SHP77 (cell line): ENCODE measurements at regions not wholly inside any gene's neighbourhood (a gene's known extent, or its start where the extent isn't known, plus 50 kb on each side); places are given as distances from the start of the nearest gene placed in this dataset.
"Not testable (repeated sequence)": the region's sequence is repeated elsewhere in the genome, so short reads cannot be mapped to it uniquely, and the experiment has no call there.

Experiments
- DNase-seq, 2 experiments: peaks; one replicate each; lab custom pipeline; 2025; lab: John Stamatoyannopoulos, UW

DNA sequence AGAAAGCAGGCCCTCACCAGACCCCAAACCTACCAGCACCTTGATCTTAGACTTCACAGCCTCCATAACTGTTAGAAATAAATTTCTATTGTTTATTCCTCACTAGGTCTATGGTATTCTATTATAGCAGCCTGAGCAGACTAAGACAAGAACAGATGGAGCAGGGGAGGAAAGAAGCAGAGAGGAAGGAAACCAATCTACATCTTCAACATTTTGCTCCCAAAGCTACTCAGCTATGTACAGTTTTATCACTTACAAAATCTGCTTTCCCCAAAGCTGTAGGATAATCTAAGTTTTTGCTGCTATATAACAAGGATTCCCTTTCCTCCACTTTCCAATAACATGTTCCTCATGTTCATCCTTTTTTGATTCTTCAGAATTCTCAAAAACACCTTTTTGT, 274.4 kb upstream of the CHAC2 start:
- DNase-seq = no peak

GRCh38 chr2:53490659-53491058, 276.9 kb upstream of the CHAC2 start:
- peak; percentile 98 for DNase-seq

DNA sequence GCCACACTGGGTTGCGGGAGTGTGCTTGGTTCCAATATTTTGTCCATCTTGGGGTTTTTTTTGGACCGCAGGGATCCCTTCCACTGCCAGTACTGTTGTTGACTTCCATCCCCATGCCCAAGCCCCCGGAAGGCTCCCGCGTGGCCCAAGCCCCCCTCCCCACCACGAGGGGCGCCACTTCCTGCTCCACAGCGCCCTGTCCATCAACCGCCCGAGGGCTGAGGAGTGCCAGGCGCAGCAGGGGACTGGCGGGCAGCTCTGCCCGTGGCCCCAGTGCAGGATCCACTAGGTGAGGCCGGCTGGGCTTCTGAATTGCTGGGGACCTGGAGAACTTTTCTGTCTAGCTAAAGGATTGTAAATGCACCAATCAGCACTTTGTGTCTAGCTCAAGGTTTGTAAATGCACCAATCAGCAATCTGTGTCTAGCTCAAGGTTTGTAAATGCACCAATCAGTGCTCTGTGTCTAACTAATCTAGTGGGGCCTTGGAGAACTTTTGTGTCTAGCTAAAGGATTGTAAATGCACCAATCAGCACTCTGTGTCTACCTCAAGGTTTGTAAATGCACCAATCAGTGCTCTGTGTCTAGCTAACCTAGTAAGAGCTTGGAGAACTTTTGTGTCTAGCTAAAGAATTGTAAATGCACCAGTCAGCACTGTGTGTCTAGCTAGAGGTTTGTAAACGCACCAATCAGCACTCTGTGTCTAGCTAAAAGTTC, 281.3 kb upstream of the CHAC2 start:
- DNase-seq = not testable (repeated sequence)

DNA sequence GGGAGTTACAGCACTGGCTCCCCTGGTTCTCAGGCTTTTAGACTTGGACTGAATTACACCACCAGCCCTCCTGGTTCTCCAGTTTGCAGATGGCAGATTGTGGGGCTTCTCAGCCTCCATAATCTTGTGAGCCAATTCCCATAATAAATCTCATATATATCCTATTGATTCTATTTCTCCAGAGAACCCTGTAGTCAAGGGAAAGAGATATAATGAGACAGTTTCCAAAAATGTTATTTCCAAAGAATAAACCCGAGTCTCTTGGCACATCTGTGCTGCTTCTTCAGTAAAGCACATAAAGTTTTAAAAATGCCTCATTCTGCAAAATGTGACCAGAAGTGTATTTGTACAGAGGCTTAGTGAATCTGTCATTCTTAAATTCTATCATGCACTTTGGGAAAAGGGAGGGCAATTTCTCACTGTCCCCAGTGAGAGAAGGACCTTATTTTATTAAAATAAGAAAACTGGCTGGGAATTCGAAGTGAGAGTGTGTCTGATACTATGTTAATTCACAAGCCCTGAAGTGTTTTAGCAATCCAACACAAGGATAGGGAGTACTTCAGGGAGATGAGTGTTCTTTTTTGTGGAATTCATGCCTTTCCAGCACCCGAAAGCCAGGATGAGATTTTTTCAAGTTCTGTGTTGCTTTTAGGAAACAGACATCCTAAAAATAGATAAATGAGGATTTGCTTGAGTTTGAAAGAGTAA, 282.4 kb upstream of the CHAC2 start:
- DNase-seq = no peak

- DNase-seq = no peak
These were observed 283.1 kb upstream of the CHAC2 start for GRCh38 chr2:53484531-53484930.

GRCh38 chr2:53477517-53477916, 290.1 kb upstream of the CHAC2 start:
- DNase-seq = no peak

DNA sequence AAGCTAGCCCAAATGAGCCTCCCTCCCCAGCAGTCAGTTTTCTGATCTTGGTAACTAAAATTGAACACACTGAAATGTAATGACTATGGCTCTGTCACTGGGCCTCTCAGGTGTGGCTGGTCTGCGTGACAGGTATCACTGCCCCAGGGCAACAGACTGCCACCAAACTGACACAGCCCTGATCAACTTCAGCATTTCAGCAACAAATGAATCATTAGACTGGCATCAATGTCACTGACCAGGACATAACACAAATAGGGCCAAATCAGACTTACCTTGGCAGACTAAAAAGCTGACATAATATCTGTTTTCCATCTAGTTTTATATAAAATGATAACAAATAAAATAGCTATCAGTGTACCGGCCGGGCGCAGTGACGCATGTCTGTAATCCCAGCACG, 290.8 kb upstream of the CHAC2 start:
- DNase-seq = no peak

DNA sequence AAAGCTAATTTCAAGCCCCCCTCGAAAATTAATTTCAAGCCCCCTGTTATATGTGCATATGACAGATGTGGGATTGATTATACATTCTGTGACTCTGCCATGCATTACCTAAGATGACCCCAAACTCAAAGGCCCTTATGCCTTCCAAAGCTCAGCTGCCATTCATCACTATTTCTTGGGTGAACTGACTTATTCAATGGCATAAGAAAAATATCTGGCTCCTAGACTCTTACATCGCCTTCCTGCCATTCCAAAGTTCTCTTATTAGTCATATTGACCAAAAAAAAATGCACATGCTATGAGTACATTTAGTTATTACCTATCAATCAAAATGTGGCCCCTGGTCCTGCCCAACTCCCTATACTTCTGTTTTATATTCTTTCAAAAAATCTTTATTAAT, 291.8 kb upstream of the CHAC2 start:
- DNase-seq = no peak

GRCh38 chr2:53475321-53475720, 292.3 kb upstream of the CHAC2 start:
- DNase-seq = no peak

- DNase-seq = no peak
These were observed 292.7 kb upstream of the CHAC2 start for GRCh38 chr2:53474914-53475313.

GRCh38 chr2:53473775-53474311, 293.8 kb upstream of the CHAC2 start:
- DNase-seq = peak; percentile 60 to 74

GRCh38 chr2:53473236-53473635, 294.4 kb upstream of the CHAC2 start:
- DNase-seq = peak; percentile 98

GRCh38 chr2:53467467-53468180, 300.0 kb upstream of the CHAC2 start:
- DNase-seq = no peak

GRCh38 chr2:53463806-53464726, 303.5 kb upstream of the CHAC2 start:
- no peak for DNase-seq

DNA sequence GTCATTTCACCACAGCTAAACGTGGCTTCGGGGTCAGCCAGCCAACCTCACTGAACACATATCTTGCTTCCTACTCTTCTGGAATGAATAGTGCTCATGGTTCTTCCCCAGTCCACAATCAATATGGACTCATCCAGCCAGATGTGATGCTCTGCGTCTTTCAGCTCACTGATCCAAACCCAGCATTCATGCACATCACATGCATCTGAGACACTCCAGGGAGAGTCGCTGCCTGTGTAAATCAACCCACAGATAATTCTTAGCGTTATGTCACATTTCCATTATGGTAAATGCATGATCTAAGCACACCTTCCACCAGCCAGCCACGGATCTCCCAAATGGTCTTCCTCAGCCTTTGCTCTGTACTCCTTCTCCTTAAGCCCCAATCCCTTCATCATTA, 306.7 kb upstream of the CHAC2 start:
- no peak for DNase-seq

GRCh38 chr2:53460347-53460746, 307.3 kb upstream of the CHAC2 start:
- DNase-seq = peak; percentile 64 to 83

GRCh38 chr2:53455094-53455493, 312.5 kb upstream of the CHAC2 start:
- DNase-seq = no peak

DNA sequence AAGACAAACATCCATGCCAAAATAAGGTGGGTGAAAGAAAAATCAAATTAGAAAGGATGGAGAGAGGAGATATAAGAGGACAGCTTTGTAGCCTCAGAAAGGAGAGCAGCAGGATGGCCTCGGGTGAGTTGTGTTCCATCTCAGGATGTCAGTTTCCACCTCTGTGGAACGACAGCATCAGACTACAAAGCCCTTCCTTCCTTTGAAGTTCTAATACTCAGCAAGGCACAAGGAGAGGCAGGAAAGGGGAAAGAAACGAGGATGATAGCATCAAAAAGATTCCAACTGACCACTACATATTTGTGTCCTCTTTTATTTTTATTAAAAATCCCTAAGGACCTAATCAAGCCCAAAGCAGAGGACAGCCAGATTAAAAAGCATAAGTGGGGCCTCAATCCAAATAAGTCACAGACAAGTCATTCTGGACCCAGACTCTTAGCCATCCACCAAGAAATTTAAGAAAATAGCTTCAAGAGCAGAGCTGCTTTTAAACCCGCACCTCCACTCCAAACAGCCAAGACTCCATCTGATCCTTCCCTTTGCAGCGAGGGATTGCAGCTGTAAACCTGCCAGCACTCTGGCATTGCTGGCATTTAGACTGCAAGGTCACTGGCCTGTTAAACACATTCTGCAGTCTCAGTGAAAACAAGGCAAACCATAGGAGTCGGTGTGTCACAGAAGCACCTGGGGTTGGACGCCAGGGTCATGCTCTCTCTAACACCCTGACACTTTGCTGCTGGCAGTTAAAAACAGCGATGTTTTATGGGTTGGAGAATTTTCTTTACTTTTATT, 314.5 kb upstream of the CHAC2 start:
- peak; percentile 82 to 91 for DNase-seq

GRCh38 chr2:53452400-53452799, 315.2 kb upstream of the CHAC2 start:
- DNase-seq = peak in 1 of 2 experiments; percentile 42

- DNase-seq = peak; percentile 100
These were observed 316.7 kb upstream of the CHAC2 start for GRCh38 chr2:53450923-53451322.

- no peak for DNase-seq
These were observed 319.0 kb upstream of the CHAC2 start for GRCh38 chr2:53448591-53448990.
